ENCODE measurements at regions not wholly inside any gene's neighbourhood (a gene's known extent, or its start where the extent isn't known, plus 50 kb on each side); places are given as distances from the start of the nearest gene placed in this dataset.
"Not testable (repeated sequence)": the region's sequence is repeated elsewhere in the genome, so short reads cannot be mapped to it uniquely, and the experiment has no call there.

GRCh38 chr14:97116546-97116945 is 319.4 kb downstream of the VRK1 start:
- no peak for TF ChIP-seq CTCF (conservative IDR thresholded peaks at IDR 0.05)
- H3K27ac ChIP-seq, result no peak overlapping the region

GRCh38 chr14:97117693-97118092 is 320.5 kb downstream of the VRK1 start:
- no peak for TF ChIP-seq CTCF (conservative IDR thresholded peaks at IDR 0.05)
- no peak overlapping the region for H3K27ac ChIP-seq

GRCh38 chr14:97120204-97120603 is 323.0 kb downstream of the VRK1 start:
- no peak overlapping the region for H3K27ac ChIP-seq
- no peak for TF ChIP-seq CTCF (conservative IDR thresholded peaks at IDR 0.05)

GRCh38 chr14:97120611-97121031 is 323.4 kb downstream of the VRK1 start:
- no peak for TF ChIP-seq CTCF (conservative IDR thresholded peaks at IDR 0.05)
- no peak overlapping the region for H3K27ac ChIP-seq

- H3K27ac ChIP-seq, result no peak overlapping the region
- no peak for TF ChIP-seq CTCF (conservative IDR thresholded peaks at IDR 0.05)
Observed at GRCh38 chr14:97129639-97130038, 332.5 kb downstream of the VRK1 start.

GRCh38 chr14:97135847-97136246 is 338.7 kb downstream of the VRK1 start:
- not testable (repeated sequence) for H3K27ac ChIP-seq

- TF ChIP-seq CTCF (conservative IDR thresholded peaks at IDR 0.05), result no peak
- H3K27ac ChIP-seq, result no peak overlapping the region
Observed at GRCh38 chr14:97137705-97138104, 340.5 kb downstream of the VRK1 start.

- H3K27ac ChIP-seq, result no peak overlapping the region
- TF ChIP-seq CTCF (conservative IDR thresholded peaks at IDR 0.05), result no peak
Observed at GRCh38 chr14:97138801-97139200, 341.6 kb downstream of the VRK1 start.
